IMR-90 (cell line): ENCODE measurements at regions not wholly inside any gene's neighbourhood (a gene's known extent, or its start where the extent isn't known, plus 50 kb on each side); places are given as distances from the start of the nearest gene placed in this dataset.

Experiments used
- ATAC-seq: fragments of 200-7000 bp; cut with Tn5 transposase; 2 replicates; pipeline ENCODE4 v1.9.1; 2020; ENCODE audit warnings: low read depth, mild to moderate bottlenecking, moderate library complexity
- BruUV-seq: library from RNA; stranded (reverse); fragments of 400-500 nt; replicated peaks from 2 replicates; lab custom pipeline; 2021; lab: Mats Ljungman, UMichigan
- CTCF ChIA-PET: fragments of 300-600 bp; formaldehyde crosslinking; extraction: SDS; loops from one replicate; lab custom pipeline; 2021; ENCODE audit warnings: antibody characterized with exemption; lab: Yijun Ruan, JAX
- POLR2A ChIA-PET: fragments of 300-600 bp; sonication (Branson Sonifier 250); formaldehyde crosslinking; loops from one replicate; lab custom pipeline; 2022; ENCODE audit warnings: antibody characterized with exemption; ENCODE audit not compliant: unreplicated experiment; lab: Charles Lee
- DNase-seq: peaks from one replicate; pipeline ENCODE4 v3.0.0; 2013
- H2AFZ ChIP-seq: replicated peaks from 2 replicates; pipeline ENCODE3; 2013; ENCODE audit warnings: low read length, mild to moderate bottlenecking; ENCODE audit not compliant: poor library complexity
- H2AK5ac ChIP-seq: 2 replicates; pipeline ENCODE4 v1.6.1; 2013; ENCODE audit warnings: low read depth, low read length, inconsistent platforms
- H2AK9ac ChIP-seq: replicated peaks from 2 replicates; pipeline ENCODE3; 2013; ENCODE audit warnings: mild to moderate bottlenecking, low read depth, low read length, moderate library complexity; ENCODE audit not compliant: poor library complexity
- H2BK120ac ChIP-seq: 2 replicates; pipeline ENCODE4 v1.6.1; 2013; ENCODE audit warnings: low read depth, low read length, inconsistent platforms
- H2BK15ac ChIP-seq: 3 replicates; pipeline ENCODE4 v1.6.1; 2013; ENCODE audit warnings: low read depth, low read length, inconsistent platforms
- H2BK20ac ChIP-seq: 2 replicates; pipeline ENCODE4 v1.6.1; 2013; ENCODE audit warnings: low read depth, mild to moderate bottlenecking, inconsistent platforms, low read length, moderate library complexity
- H2BK5ac ChIP-seq: 2 replicates; pipeline ENCODE4 v1.6.1; 2013; ENCODE audit warnings: mild to moderate bottlenecking, low read depth, low read length, inconsistent platforms; ENCODE audit not compliant: poor library complexity, severe bottlenecking
- H3K14ac ChIP-seq: replicated peaks from 2 replicates; pipeline ENCODE4 v1.6.1; 2013; ENCODE audit warnings: low read depth, low read length, inconsistent platforms
- H3K18ac ChIP-seq: 2 replicates; pipeline ENCODE4 v1.6.1; 2013; ENCODE audit warnings: low read depth, low read length, control low read depth
- H3K23ac ChIP-seq: 2 replicates; pipeline ENCODE4 v1.6.1; 2013; ENCODE audit warnings: low read depth, low read length, inconsistent platforms
- H3K27ac ChIP-seq: 2 replicates; pipeline ENCODE4 v1.5.1; 2013; ENCODE audit warnings: mild to moderate bottlenecking, control low read depth, low read length; ENCODE audit not compliant: insufficient read depth
- H3K27me3 ChIP-seq: 2 replicates; pipeline ENCODE4 v1.6.1; 2013; ENCODE audit warnings: low read length; ENCODE audit not compliant: control insufficient read depth, insufficient read depth
- H3K36me3 ChIP-seq: 2 replicates; pipeline ENCODE4 v1.6.1; 2013; ENCODE audit warnings: low read length, mixed read lengths; ENCODE audit not compliant: control insufficient read depth, insufficient read depth
- H3K4ac ChIP-seq: 2 replicates; pipeline ENCODE4 v1.6.1; 2013; ENCODE audit warnings: low read depth, low read length, inconsistent platforms
- H3K4me1 ChIP-seq: 2 replicates; pipeline ENCODE4 v1.6.1; 2013; ENCODE audit warnings: low read length, mixed read lengths; ENCODE audit not compliant: control insufficient read depth, insufficient read depth
- H3K4me2 ChIP-seq: 2 replicates; pipeline ENCODE4 v1.6.1; 2013; ENCODE audit warnings: low read depth, mild to moderate bottlenecking, control low read depth, low read length, moderate library complexity
- H3K4me3 ChIP-seq: 2 replicates; pipeline ENCODE4 v1.5.1; 2013; ENCODE audit warnings: low read depth, mild to moderate bottlenecking, control low read depth, low read length, moderate library complexity; ENCODE audit not compliant: insufficient read depth
- H3K56ac ChIP-seq: 2 replicates; pipeline ENCODE4 v1.6.1; 2013; ENCODE audit warnings: low read length, inconsistent platforms; ENCODE audit not compliant: insufficient read depth; ENCODE audit errors: extremely low read depth
- H3K79me1 ChIP-seq, 2 experiments: 2 replicates each; pipeline ENCODE4 v1.6.1; 2013; ENCODE audit warnings: low read length in 2 of 2, inconsistent platforms in 1 of 2, low read depth in 1 of 2
- H3K9ac ChIP-seq: 2 replicates; pipeline ENCODE4 v1.6.1; 2013; ENCODE audit warnings: low read depth, low read length, control low read depth
- H3K9me1 ChIP-seq: 2 replicates; pipeline ENCODE4 v1.6.1; 2013; ENCODE audit warnings: low read length, inconsistent platforms; ENCODE audit not compliant: insufficient read depth
- H3K9me3 ChIP-seq: 2 replicates; pipeline ENCODE4 v1.6.1; 2013; ENCODE audit warnings: low read length; ENCODE audit not compliant: control insufficient read depth, insufficient read depth
- H4K20me1 ChIP-seq: 2 replicates; pipeline ENCODE4 v1.6.1; 2013; ENCODE audit warnings: low read length, inconsistent platforms; ENCODE audit not compliant: insufficient read depth
- H4K5ac ChIP-seq: 2 replicates; pipeline ENCODE4 v1.6.1; 2013; ENCODE audit warnings: mild to moderate bottlenecking, low read depth, low read length, control low read depth
- H4K8ac ChIP-seq, 2 experiments: 2 replicates each; pipeline ENCODE4 v1.6.1; 2013; ENCODE audit warnings: low read depth in 2 of 2, low read length in 2 of 2, control low read depth in 1 of 2, inconsistent platforms in 1 of 2
- H4K91ac ChIP-seq: 2 replicates; pipeline ENCODE4 v1.6.1; 2013; ENCODE audit warnings: low read depth, low read length, inconsistent platforms; ENCODE audit not compliant: insufficient read depth
- BHLHE40 ChIP-seq: fragments of 150-350 bp; IDR thresholded peaks from 2 replicates; pipeline ENCODE4 v1.6.1; 2016; ENCODE audit warnings: mild to moderate bottlenecking, low read depth, low read length
- CEBPB ChIP-seq: IDR thresholded peaks from 2 replicates; pipeline ENCODE4 v1.6.1; 2012; ENCODE audit warnings: low read depth, low read length, improper control_type of control experiment
- CHD1 ChIP-seq: IDR thresholded peaks from 2 replicates; pipeline ENCODE4 v1.6.1; 2012; ENCODE audit warnings: low read depth, low read length, improper control_type of control experiment
- CTCF ChIP-seq: conservative IDR thresholded peaks from 2 replicates; pipeline ENCODE4 v1.5.1; 2012; ENCODE audit warnings: mild to moderate bottlenecking, low read depth, low read length, improper control_type of control experiment
- ELK1 ChIP-seq: fragments of 150-350 bp; IDR thresholded peaks from 2 replicates; pipeline ENCODE4 v1.6.1; 2016; ENCODE audit warnings: low read depth, mild to moderate bottlenecking, low read length, moderate library complexity, borderline replicate concordance
- MAFK ChIP-seq: IDR thresholded peaks from 2 replicates; pipeline ENCODE4 v1.6.1; 2012; ENCODE audit warnings: low read depth, low read length, improper control_type of control experiment
- MAZ ChIP-seq: IDR thresholded peaks from 2 replicates; pipeline ENCODE4 v1.6.1; 2012; ENCODE audit warnings: low read depth, mild to moderate bottlenecking, low read length, improper control_type of control experiment, moderate library complexity, borderline replicate concordance
- MXI1 ChIP-seq: IDR thresholded peaks from 2 replicates; pipeline ENCODE4 v1.6.1; 2012; ENCODE audit warnings: low read depth, mild to moderate bottlenecking, low read length, moderate library complexity, borderline replicate concordance
- NFE2L2 ChIP-seq: fragments of 150-350 bp; IDR thresholded peaks from 2 replicates; pipeline ENCODE4 v1.6.1; 2016; ENCODE audit warnings: low read depth, mild to moderate bottlenecking, low read length
- POLR2A ChIP-seq: IDR thresholded peaks from 2 replicates; pipeline ENCODE4 v1.6.1; 2012; ENCODE audit warnings: mild to moderate bottlenecking, low read depth, low read length
- RAD21 ChIP-seq: IDR thresholded peaks from 2 replicates; pipeline ENCODE4 v1.6.1; 2012; ENCODE audit warnings: low read length, improper control_type of control experiment
- RCOR1 ChIP-seq: IDR thresholded peaks from 2 replicates; pipeline ENCODE4 v1.6.1; 2012; ENCODE audit warnings: mild to moderate bottlenecking, low read length, improper control_type of control experiment; ENCODE audit not compliant: insufficient replicate concordance
- RFX5 ChIP-seq: IDR thresholded peaks from 2 replicates; pipeline ENCODE4 v1.8.0; 2012; ENCODE audit warnings: low read depth, mild to moderate bottlenecking, low read length, moderate library complexity
- SMC3 ChIP-seq: fragments of 150-350 bp; IDR thresholded peaks from 2 replicates; pipeline ENCODE4 v1.6.1; 2016; ENCODE audit warnings: low read depth, mild to moderate bottlenecking, antibody characterized with exemption, low read length, moderate library complexity
- USF2 ChIP-seq: fragments of 150-350 bp; IDR thresholded peaks from 2 replicates; pipeline ENCODE4 v1.6.1; 2017; ENCODE audit warnings: mild to moderate bottlenecking, antibody characterized with exemption, low read length, low read depth
- WGBS, 2 experiments: methylation state at CpG; one replicate each; pipeline versions ENCODE4 v1.1.5 to v1.1.7; 2013; ENCODE audit warnings: missing lambda C conversion rate in 2 of 2; ENCODE audit not compliant: insufficient read length in 1 of 2; ENCODE audit errors: extremely low coverage in 2 of 2; 5-methylcytosine and 5-hydroxymethylcytosine counted together
- dilution Hi-C: fragments of 300-500 bp; cut with HindIII; formaldehyde crosslinking; loops from one replicate; pipeline ENCODE4 v1.14.3; 2018; ENCODE audit warnings: low sequenced_read_pairs; ENCODE audit not compliant: unreplicated experiment
- in situ Hi-C: fragments of 300-500 bp; cut with MboI; formaldehyde crosslinking; loops from 3 replicates; pipeline ENCODE4 v1.14.3; 2019; ENCODE audit warnings: low sequenced_read_pairs, inconsistent platforms, mixed read lengths
- intact Hi-C: fragments of 100-400 bp; cut with micrococcal nuclease; formaldehyde crosslinking; loops from 2 replicates; pipeline ENCODE4 v1.10.0; 2022

- H3K9me1 ChIP-seq = no peaks in the 10 kb centered on the region
- dilution Hi-C loops (no loop called here), in situ Hi-C loops (no loop called here), intact Hi-C loops (no loop called here)
- CTCF ChIA-PET = no interaction called here
- no peak overlapping the region for H2BK15ac ChIP-seq
- no peaks in the 10 kb centered on the region for H3K27me3 ChIP-seq
- WGBS, 2 experiments = 12% methylated on average over 5 of the region's 9 CpGs; no CpG with 5 or more reads in 1 of the 2 experiments
- no peak overlapping the region for H4K91ac ChIP-seq
- H3K4me3 ChIP-seq = no peak overlapping the region
- no peak overlapping the region for H2AK9ac ChIP-seq
- no peak overlapping the region for H3K56ac ChIP-seq
- H2BK20ac ChIP-seq = no peak overlapping the region
- no peak overlapping the region for H3K23ac ChIP-seq
- no TSS peak for BruUV-seq
- POLR2A ChIA-PET = no interaction called here
- no peak overlapping the region for H2BK120ac ChIP-seq
- H3K9me3 ChIP-seq = peaks cover 56% of the 10 kb centered on the region
- H2BK5ac ChIP-seq = no peak overlapping the region
- H4K8ac ChIP-seq = no peak overlapping the region
- H3K36me3 ChIP-seq = no peaks in the 10 kb centered on the region
- no peaks in the 10 kb centered on the region for H3K79me1 ChIP-seq
- no peak overlapping the region for H3K9ac ChIP-seq
- no peak overlapping the region for H3K4ac ChIP-seq
- no peak overlapping the region for H2AFZ ChIP-seq
- H3K14ac ChIP-seq = no peak overlapping the region
- no peak overlapping the region for H3K4me2 ChIP-seq
- ATAC-seq (no peak), DNase-seq (no peak)
- no peak overlapping the region for H3K27ac ChIP-seq
- H4K20me1 ChIP-seq = no peaks in the 10 kb centered on the region
- no peaks in the 10 kb centered on the region for H3K4me1 ChIP-seq
- no peak overlapping the region for H3K18ac ChIP-seq
- TF ChIP-seq CEBPB = no peak
- no peak for TF ChIP-seq POLR2A
- TF ChIP-seq SMC3 = no peak
- no peak for TF ChIP-seq MAFK
- no peak for TF ChIP-seq NFE2L2
- no peak for TF ChIP-seq RFX5
- TF ChIP-seq USF2 = no peak
- no peak for TF ChIP-seq RAD21
- TF ChIP-seq MAZ = no peak
- no peak for TF ChIP-seq MXI1
- TF ChIP-seq BHLHE40 = no peak
- no peak for TF ChIP-seq ELK1
- TF ChIP-seq RCOR1 = no peak
- TF ChIP-seq CHD1 = no peak
- TF ChIP-seq CTCF = no peak
- H2AK5ac ChIP-seq = no peak overlapping the region
- no peak overlapping the region for H4K5ac ChIP-seq
These were observed 354.4 kb upstream of the MKI67 start for GRCh38 chr10:128480601-128481000.
